H9 (cell line): ENCODE measurements at regions not wholly inside any gene's neighbourhood (a gene's known extent, or its start where the extent isn't known, plus 50 kb on each side); places are given as distances from the start of the nearest gene placed in this dataset.
A peak's percentile ranks its signal among the peaks of the same experiment; 100 is the strongest.

Experiments used
- DNase-seq: peaks from one replicate; pipeline ENCODE4 v3.0.0-alpha.2; 2017
- H2AFZ ChIP-seq: one replicate; pipeline ENCODE4 v1.6.1; 2013; ENCODE audit warnings: mild to moderate bottlenecking, low read length, control low read depth, moderate library complexity
- H2AK5ac ChIP-seq: 2 replicates; pipeline ENCODE4 v1.6.1; 2013; ENCODE audit warnings: low read length, control low read depth, mixed read lengths; ENCODE audit not compliant: insufficient read length
- H2BK120ac ChIP-seq: one replicate; pipeline ENCODE4 v1.6.1; 2013; ENCODE audit warnings: low read depth, mild to moderate bottlenecking, low read length, control low read depth, inconsistent platforms; ENCODE audit not compliant: poor library complexity, severe bottlenecking
- H2BK12ac ChIP-seq: 2 replicates; pipeline ENCODE4 v1.6.1; 2013; ENCODE audit warnings: low read length, control low read depth, mixed read lengths, low read depth; ENCODE audit not compliant: insufficient read length
- H2BK15ac ChIP-seq: 2 replicates; pipeline ENCODE4 v1.6.1; 2013; ENCODE audit warnings: low read depth, low read length, control low read depth
- H2BK20ac ChIP-seq: one replicate; pipeline ENCODE4 v1.6.1; 2013; ENCODE audit warnings: low read depth, mild to moderate bottlenecking, low read length, control low read depth, inconsistent platforms; ENCODE audit not compliant: poor library complexity, severe bottlenecking
- H2BK5ac ChIP-seq: 2 replicates; pipeline ENCODE4 v1.6.1; 2013; ENCODE audit warnings: low read length, control low read depth, mixed read lengths; ENCODE audit not compliant: insufficient read length
- H3K14ac ChIP-seq: 2 replicates; pipeline ENCODE4 v1.6.1; 2013; ENCODE audit warnings: low read length, control low read depth; ENCODE audit not compliant: insufficient read depth
- H3K18ac ChIP-seq: 2 replicates; pipeline ENCODE4 v1.6.1; 2013; ENCODE audit warnings: low read depth, mild to moderate bottlenecking, mixed read lengths, low read length, control low read depth; ENCODE audit not compliant: insufficient read length
- H3K23ac ChIP-seq: 2 replicates; pipeline ENCODE4 v1.6.1; 2013; ENCODE audit warnings: low read length, control low read depth, mixed read lengths, low read depth; ENCODE audit not compliant: insufficient read length
- H3K23me2 ChIP-seq: 2 replicates; pipeline ENCODE4 v1.6.1; 2013; ENCODE audit warnings: low read depth, mild to moderate bottlenecking, mixed read lengths, low read length, control low read depth; ENCODE audit not compliant: insufficient read length, poor library complexity, severe bottlenecking
- H3K27ac ChIP-seq: 2 replicates; pipeline ENCODE4 v1.5.1; 2013; ENCODE audit warnings: low read length, control low read depth, mixed read lengths, low read depth; ENCODE audit not compliant: insufficient read length
- H3K27me3 ChIP-seq: 2 replicates; pipeline ENCODE4 v1.6.1; 2013; ENCODE audit warnings: low read length, control low read depth, inconsistent platforms; ENCODE audit not compliant: insufficient read depth
- H3K4ac ChIP-seq: 2 replicates; pipeline ENCODE4 v1.6.1; 2013; ENCODE audit warnings: low read depth, mild to moderate bottlenecking, control low read depth, inconsistent platforms, low read length, moderate library complexity
- H3K4me1 ChIP-seq: 2 replicates; pipeline ENCODE4 v1.6.1; 2013; ENCODE audit warnings: low read length, control low read depth, inconsistent platforms; ENCODE audit not compliant: insufficient read depth
- H3K4me2 ChIP-seq: 2 replicates; pipeline ENCODE4 v1.6.1; 2013; ENCODE audit warnings: low read length, control low read depth, mixed read lengths; ENCODE audit not compliant: insufficient read length, insufficient read depth
- H3K56ac ChIP-seq: 2 replicates; pipeline ENCODE4 v1.6.1; 2013; ENCODE audit warnings: low read depth, mild to moderate bottlenecking, mixed read lengths, low read length, control low read depth; ENCODE audit not compliant: insufficient read length
- H3K79me1 ChIP-seq: 2 replicates; pipeline ENCODE4 v1.6.1; 2013; ENCODE audit warnings: low read depth, mild to moderate bottlenecking, moderate library complexity, low read length, control low read depth, inconsistent platforms; ENCODE audit not compliant: insufficient read depth, poor library complexity, severe bottlenecking
- H3K79me2 ChIP-seq: 2 replicates; pipeline ENCODE4 v1.6.1; 2013; ENCODE audit warnings: low read length, control low read depth, inconsistent platforms; ENCODE audit not compliant: insufficient read depth
- H3K9ac ChIP-seq: 2 replicates; pipeline ENCODE4 v1.6.1; 2013; ENCODE audit warnings: low read length, control low read depth, mixed read lengths; ENCODE audit not compliant: insufficient read length; ENCODE audit errors: extremely low read depth
- H3K9me3 ChIP-seq: one replicate; pipeline ENCODE4 v1.6.1; 2013; ENCODE audit warnings: low read depth, low read length, inconsistent platforms; ENCODE audit not compliant: control insufficient read depth
- H3T11ph ChIP-seq: one replicate; pipeline ENCODE4 v1.6.1; 2013; ENCODE audit warnings: mild to moderate bottlenecking, low read length, control low read depth, inconsistent platforms
- H4K20me1 ChIP-seq: one replicate; pipeline ENCODE4 v1.6.1; 2013; ENCODE audit not compliant: control insufficient read depth, insufficient read length, insufficient read depth
- H4K5ac ChIP-seq: 2 replicates; pipeline ENCODE4 v1.6.1; 2013; ENCODE audit warnings: low read depth, mild to moderate bottlenecking, mixed read lengths, low read length, control low read depth; ENCODE audit not compliant: insufficient read length
- H4K8ac ChIP-seq: replicated peaks from 2 replicates; pipeline ENCODE4 v1.6.1; 2013; ENCODE audit warnings: low read length, control low read depth, mixed read lengths, low read depth; ENCODE audit not compliant: insufficient read length
- H4K91ac ChIP-seq: 2 replicates; pipeline ENCODE4 v1.6.1; 2013; ENCODE audit warnings: low read depth, mild to moderate bottlenecking, moderate library complexity, mixed read lengths, low read length, control low read depth; ENCODE audit not compliant: insufficient read length
- H3K27ac Mint-ChIP-seq, 3 experiments: 2 replicates in 2 of 3; 3 replicates in 1 of 3; pipeline ENCODE4 v1.8.0; 2020 to 2021; ENCODE audit warnings: mixed read lengths in 3 of 3, mild to moderate bottlenecking in 1 of 3, moderate library complexity in 1 of 3
- H3K27me3 Mint-ChIP-seq: 2 replicates; pipeline ENCODE4 v1.8.0; 2021; ENCODE audit warnings: low read depth, mild to moderate bottlenecking, moderate library complexity, mixed read lengths
- H3K36me3 Mint-ChIP-seq, 3 experiments: 2 replicates in 2 of 3; 3 replicates in 1 of 3; pipeline ENCODE4 v1.8.0; 2020 to 2021; ENCODE audit warnings: low read depth in 3 of 3, mixed read lengths in 3 of 3; ENCODE audit not compliant: insufficient read depth in 1 of 3
- H3K4me1 Mint-ChIP-seq, 2 experiments: 2 replicates each; pipeline ENCODE4 v1.8.0; 2020; ENCODE audit warnings: mixed read lengths in 2 of 2
- H3K4me3 Mint-ChIP-seq, 2 experiments: 2 replicates in 1 of 2; 3 replicates in 1 of 2; pipeline ENCODE4 v1.8.0; 2020 to 2021; ENCODE audit warnings: mild to moderate bottlenecking in 2 of 2, mixed read lengths in 2 of 2, moderate library complexity in 1 of 2
- H3K9me3 Mint-ChIP-seq, 2 experiments: 2 replicates in 1 of 2; 3 replicates in 1 of 2; pipeline ENCODE4 v1.8.0; 2020; ENCODE audit warnings: mild to moderate bottlenecking in 2 of 2, mixed read lengths in 2 of 2, moderate library complexity in 1 of 2
- WGBS: extraction: QIAGEN DNeasy Blood & Tissue Kit; methylation state at CpG from one replicate; pipeline ENCODE4 v1.1.7; 2013; ENCODE audit warnings: missing lambda C conversion rate, low lambda C conversion rate, mixed read lengths; ENCODE audit not compliant: insufficient read length; ENCODE audit errors: extremely low coverage; 5-methylcytosine and 5-hydroxymethylcytosine counted together
- TF ChIP-seq, protein P1 (sequence below): fragments of 200-600 bp; sonication (generic); conservative IDR thresholded peaks from 3 replicates; pipeline ENCODE4 v1.8.0; 2021; ENCODE audit warnings: antibody characterized with exemption, mild to moderate bottlenecking

- H2BK20ac ChIP-seq, result no peak overlapping the region
- H3K27me3 ChIP-seq, result no peaks in the 10 kb centered on the region
- Mint-ChIP-seq H3K9me3 (no peaks in the 10 kb centered on the region; a peak in 1 of 5 replicates), H3K4me3 (no peak overlapping the region), H3K4me1 (peaks cover 13 to 30% of the 10 kb centered on the region in 2 experiments), H3K27me3 (peaks cover 10% of the 10 kb centered on the region), H3K36me3 (no peaks in the 10 kb centered on the region), H3K27ac (peak overlapping the region in 1 of 3 experiments; percentile 30; a peak in 1 of 7 replicates)
- no peak overlapping the region for H3K18ac ChIP-seq
- no peak overlapping the region for H3K4ac ChIP-seq
- H3K79me1 ChIP-seq, result no peaks in the 10 kb centered on the region
- H3K9me3 ChIP-seq, result no peaks in the 10 kb centered on the region
- H2BK15ac ChIP-seq, result no peak overlapping the region
- no peak overlapping the region for H3K27ac ChIP-seq
- H2AK5ac ChIP-seq, result no peak overlapping the region
- H3K23me2 ChIP-seq, result no peaks in the 10 kb centered on the region
- H3T11ph ChIP-seq, result no peak overlapping the region
- no peak overlapping the region for H2BK12ac ChIP-seq
- no peak overlapping the region for H2BK5ac ChIP-seq
- H3K79me2 ChIP-seq, result no peaks in the 10 kb centered on the region
- no peaks in the 10 kb centered on the region for H4K20me1 ChIP-seq
- no peak overlapping the region for H3K4me2 ChIP-seq
- H4K91ac ChIP-seq, result no peak overlapping the region
- TF ChIP-seq, protein P1, sequence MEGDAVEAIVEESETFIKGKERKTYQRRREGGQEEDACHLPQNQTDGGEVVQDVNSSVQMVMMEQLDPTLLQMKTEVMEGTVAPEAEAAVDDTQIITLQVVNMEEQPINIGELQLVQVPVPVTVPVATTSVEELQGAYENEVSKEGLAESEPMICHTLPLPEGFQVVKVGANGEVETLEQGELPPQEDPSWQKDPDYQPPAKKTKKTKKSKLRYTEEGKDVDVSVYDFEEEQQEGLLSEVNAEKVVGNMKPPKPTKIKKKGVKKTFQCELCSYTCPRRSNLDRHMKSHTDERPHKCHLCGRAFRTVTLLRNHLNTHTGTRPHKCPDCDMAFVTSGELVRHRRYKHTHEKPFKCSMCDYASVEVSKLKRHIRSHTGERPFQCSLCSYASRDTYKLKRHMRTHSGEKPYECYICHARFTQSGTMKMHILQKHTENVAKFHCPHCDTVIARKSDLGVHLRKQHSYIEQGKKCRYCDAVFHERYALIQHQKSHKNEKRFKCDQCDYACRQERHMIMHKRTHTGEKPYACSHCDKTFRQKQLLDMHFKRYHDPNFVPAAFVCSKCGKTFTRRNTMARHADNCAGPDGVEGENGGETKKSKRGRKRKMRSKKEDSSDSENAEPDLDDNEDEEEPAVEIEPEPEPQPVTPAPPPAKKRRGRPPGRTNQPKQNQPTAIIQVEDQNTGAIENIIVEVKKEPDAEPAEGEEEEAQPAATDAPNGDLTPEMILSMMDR, result no peak
- H3K14ac ChIP-seq, result no peak overlapping the region
- no peak for DNase-seq
- no peak overlapping the region for H4K8ac ChIP-seq
- no peak overlapping the region for H3K56ac ChIP-seq
- no peak overlapping the region for H2BK120ac ChIP-seq
- no peak overlapping the region for H3K23ac ChIP-seq
- no peak overlapping the region for H2AFZ ChIP-seq
- no CpG with 5 or more reads among the region's 9 CpGs for WGBS
- H4K5ac ChIP-seq, result peak overlapping the region; percentile 29
- H3K4me1 ChIP-seq, result 0 out of 2 replicates have a peak, but pooled peaks cover 2% of the 10 kb centered on the region
- no peak overlapping the region for H3K9ac ChIP-seq
These were observed 107.1 kb upstream of the ADRA2C start for GRCh38 chr4:3659131-3659530.
